HL-60 (cell line): ENCODE measurements at regions not wholly inside any gene's neighbourhood (a gene's known extent, or its start where the extent isn't known, plus 50 kb on each side); places are given as distances from the start of the nearest gene placed in this dataset.

Source experiments
- GABPA ChIP-seq: IDR thresholded peaks from 2 replicates; pipeline ENCODE4 v1.6.1; 2012; ENCODE audit warnings: low read depth
- POLR2AphosphoS5 ChIP-seq: IDR thresholded peaks from 2 replicates; pipeline ENCODE4 v1.6.1; 2012; ENCODE audit warnings: low read depth
- SPI1 ChIP-seq: IDR thresholded peaks from 2 replicates; pipeline ENCODE4 v1.6.1; 2012; ENCODE audit warnings: low read depth, mild to moderate bottlenecking, borderline replicate concordance
- TF ChIP-seq, protein P1 (sequence below): IDR thresholded peaks from one replicate; pipeline ENCODE4 v1.5.1; 2011; ENCODE audit warnings: low read length, control low read depth, inconsistent platforms; ENCODE audit not compliant: insufficient read depth

DNA sequence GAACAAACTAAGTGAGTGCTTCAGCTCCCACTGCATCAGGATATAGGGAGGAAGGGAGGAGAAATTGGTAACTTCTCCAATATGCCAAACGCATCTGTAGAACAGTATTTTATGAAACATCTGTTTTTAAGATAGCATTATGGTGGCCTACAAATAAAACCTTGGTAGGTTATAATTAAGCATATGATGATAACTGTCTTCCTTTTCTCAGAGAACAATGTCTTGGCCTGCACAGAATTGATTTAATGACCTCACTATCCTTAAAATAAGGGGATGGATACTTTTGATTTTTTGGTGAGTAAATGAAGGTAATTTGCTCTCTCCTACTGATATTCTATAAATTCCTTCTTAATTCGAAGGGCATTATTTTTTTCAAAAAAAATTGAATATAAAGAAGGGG lies 451.5 kb upstream of the TGFBR2 start:
- TF ChIP-seq, protein P1, sequence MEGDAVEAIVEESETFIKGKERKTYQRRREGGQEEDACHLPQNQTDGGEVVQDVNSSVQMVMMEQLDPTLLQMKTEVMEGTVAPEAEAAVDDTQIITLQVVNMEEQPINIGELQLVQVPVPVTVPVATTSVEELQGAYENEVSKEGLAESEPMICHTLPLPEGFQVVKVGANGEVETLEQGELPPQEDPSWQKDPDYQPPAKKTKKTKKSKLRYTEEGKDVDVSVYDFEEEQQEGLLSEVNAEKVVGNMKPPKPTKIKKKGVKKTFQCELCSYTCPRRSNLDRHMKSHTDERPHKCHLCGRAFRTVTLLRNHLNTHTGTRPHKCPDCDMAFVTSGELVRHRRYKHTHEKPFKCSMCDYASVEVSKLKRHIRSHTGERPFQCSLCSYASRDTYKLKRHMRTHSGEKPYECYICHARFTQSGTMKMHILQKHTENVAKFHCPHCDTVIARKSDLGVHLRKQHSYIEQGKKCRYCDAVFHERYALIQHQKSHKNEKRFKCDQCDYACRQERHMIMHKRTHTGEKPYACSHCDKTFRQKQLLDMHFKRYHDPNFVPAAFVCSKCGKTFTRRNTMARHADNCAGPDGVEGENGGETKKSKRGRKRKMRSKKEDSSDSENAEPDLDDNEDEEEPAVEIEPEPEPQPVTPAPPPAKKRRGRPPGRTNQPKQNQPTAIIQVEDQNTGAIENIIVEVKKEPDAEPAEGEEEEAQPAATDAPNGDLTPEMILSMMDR, result no peak
- TF ChIP-seq POLR2AphosphoS5 (no peak), GABPA (no peak), SPI1 (no peak)
